Cardiac muscle cell (in vitro differentiated cells and primary cell): ENCODE measurements at regions not wholly inside any gene's neighbourhood (a gene's known extent, or its start where the extent isn't known, plus 50 kb on each side); places are given as distances from the start of the nearest gene placed in this dataset.

Source experiments
- DNase-seq, 2 donors: peaks; one replicate each; pipeline versions ENCODE4 v3.0.0 to v3.0.0-alpha.2; 2010 to 2017; ENCODE audit warnings: low read depth in 1 of 2, low spot score in 1 of 2
- H3K27ac ChIP-seq: fragments of 200-600 bp; sonication (generic); 2 replicates; pipeline ENCODE4 v1.5.1; 2016
- H3K27me3 ChIP-seq: fragments of 200-600 bp; sonication (generic); 2 replicates; pipeline ENCODE4 v1.6.0; 2016; ENCODE audit warnings: control low read depth
- H3K36me3 ChIP-seq: fragments of 200-600 bp; sonication (generic); 2 replicates; pipeline ENCODE4 v1.5.1; 2016; ENCODE audit warnings: control low read depth
- H3K4me1 ChIP-seq: fragments of 200-600 bp; sonication (generic); 2 replicates; pipeline ENCODE4 v1.8.1; 2017; ENCODE audit warnings: low read depth, mild to moderate bottlenecking, mixed run types
- H3K4me3 ChIP-seq: fragments of 200-600 bp; sonication (generic); 2 replicates; pipeline ENCODE4 v1.5.1; 2016; ENCODE audit warnings: mild to moderate bottlenecking
- H3K9me3 ChIP-seq: fragments of 200-600 bp; sonication (generic); 2 replicates; pipeline ENCODE4 v1.5.1; 2017; ENCODE audit warnings: low read depth, mild to moderate bottlenecking, control low read depth
- CTCF ChIP-seq: IDR thresholded peaks from 2 replicates; pipeline ENCODE4 v1.5.1; 2012; ENCODE audit warnings: low read depth, mild to moderate bottlenecking, low read length

- no peak for DNase-seq
- H3K4me1 ChIP-seq, result no peaks in the 10 kb centered on the region
- H3K9me3 ChIP-seq, result no peaks in the 10 kb centered on the region
- no peak for TF ChIP-seq CTCF
- peaks cover 5% of the 10 kb centered on the region for H3K27me3 ChIP-seq
- no peak overlapping the region for H3K27ac ChIP-seq
- no peaks in the 10 kb centered on the region for H3K36me3 ChIP-seq
- H3K4me3 ChIP-seq, result no peak overlapping the region
Observed at GRCh38 chr3:14318646-14319045, 83.8 kb upstream of the SLC6A6 start.

GRCh38 chr3:14319654-14320182, 82.7 kb upstream of the SLC6A6 start:
- Histone ChIP-seq H3K9me3 (no peaks in the 10 kb centered on the region), H3K27me3 (peaks cover under 1% of the 10 kb centered on the region), H3K27ac (no peak overlapping the region), H3K36me3 (no peaks in the 10 kb centered on the region), H3K4me1 (no peaks in the 10 kb centered on the region), H3K4me3 (no peak overlapping the region)
- TF ChIP-seq CTCF, result no peak
- peak; percentile 48 to 83 for DNase-seq

GRCh38 chr3:14320219-14320618, 82.2 kb upstream of the SLC6A6 start:
- TF ChIP-seq CTCF, result no peak
- Histone ChIP-seq H3K27me3 (no peaks in the 10 kb centered on the region), H3K9me3 (no peaks in the 10 kb centered on the region), H3K4me3 (no peak overlapping the region), H3K4me1 (no peaks in the 10 kb centered on the region), H3K27ac (no peak overlapping the region), H3K36me3 (no peaks in the 10 kb centered on the region)
- no peak for DNase-seq

- Histone ChIP-seq H3K4me3 (no peak overlapping the region), H3K27me3 (no peaks in the 10 kb centered on the region), H3K36me3 (no peaks in the 10 kb centered on the region), H3K9me3 (no peaks in the 10 kb centered on the region), H3K4me1 (no peaks in the 10 kb centered on the region), H3K27ac (no peak overlapping the region)
- TF ChIP-seq CTCF, result no peak
- no peak for DNase-seq
Observed at GRCh38 chr3:14322001-14322400, 80.4 kb upstream of the SLC6A6 start.

- H3K4me3 ChIP-seq, result no peak overlapping the region
- TF ChIP-seq CTCF, result no peak
- H3K9me3 ChIP-seq, result no peaks in the 10 kb centered on the region
- no peaks in the 10 kb centered on the region for H3K27me3 ChIP-seq
- no peaks in the 10 kb centered on the region for H3K4me1 ChIP-seq
- no peaks in the 10 kb centered on the region for H3K36me3 ChIP-seq
- DNase-seq, result no peak
- H3K27ac ChIP-seq, result no peak overlapping the region
Observed at GRCh38 chr3:14322667-14323295, 79.6 kb upstream of the SLC6A6 start.
